Duodenal mucosa (tissue), 2 donors: ENCODE measurements at regions not wholly inside any gene's neighbourhood (a gene's known extent, or its start where the extent isn't known, plus 50 kb on each side); places are given as distances from the start of the nearest gene placed in this dataset.

Experiments
- H3K27ac ChIP-seq: one replicate; pipeline ENCODE4 v1.7.0; 2013; ENCODE audit warnings: low read depth, low read length
- H3K27me3 ChIP-seq, 2 donors: one replicate each; pipeline ENCODE4 v1.7.0; 2013; ENCODE audit warnings: low read length in 2 of 2, control low read depth in 1 of 2; ENCODE audit not compliant: insufficient read depth in 2 of 2, control insufficient read depth in 1 of 2
- H3K36me3 ChIP-seq, 2 donors: one replicate each; pipeline ENCODE4 v1.7.0; 2013; ENCODE audit warnings: low read length in 2 of 2, control low read depth in 1 of 2; ENCODE audit not compliant: insufficient read depth in 2 of 2, control insufficient read depth in 1 of 2
- H3K4me1 ChIP-seq, 2 donors: one replicate each; pipeline ENCODE4 v1.7.0; 2013; ENCODE audit warnings: low read length in 2 of 2, control low read depth in 1 of 2; ENCODE audit not compliant: insufficient read depth in 2 of 2, control insufficient read depth in 1 of 2
- H3K4me3 ChIP-seq, 2 donors: one replicate each; pipeline ENCODE4 v1.7.0; 2013; ENCODE audit warnings: low read length in 2 of 2, low read depth in 1 of 2
- H3K9ac ChIP-seq, 2 donors: one replicate each; pipeline ENCODE4 v1.7.0; 2013; ENCODE audit warnings: low read length in 2 of 2, low read depth in 1 of 2
- H3K9me3 ChIP-seq, 2 donors: one replicate each; pipeline ENCODE4 v1.7.0; 2013; ENCODE audit warnings: low read length in 2 of 2, control low read depth in 1 of 2; ENCODE audit not compliant: control insufficient read depth in 1 of 2

DNA sequence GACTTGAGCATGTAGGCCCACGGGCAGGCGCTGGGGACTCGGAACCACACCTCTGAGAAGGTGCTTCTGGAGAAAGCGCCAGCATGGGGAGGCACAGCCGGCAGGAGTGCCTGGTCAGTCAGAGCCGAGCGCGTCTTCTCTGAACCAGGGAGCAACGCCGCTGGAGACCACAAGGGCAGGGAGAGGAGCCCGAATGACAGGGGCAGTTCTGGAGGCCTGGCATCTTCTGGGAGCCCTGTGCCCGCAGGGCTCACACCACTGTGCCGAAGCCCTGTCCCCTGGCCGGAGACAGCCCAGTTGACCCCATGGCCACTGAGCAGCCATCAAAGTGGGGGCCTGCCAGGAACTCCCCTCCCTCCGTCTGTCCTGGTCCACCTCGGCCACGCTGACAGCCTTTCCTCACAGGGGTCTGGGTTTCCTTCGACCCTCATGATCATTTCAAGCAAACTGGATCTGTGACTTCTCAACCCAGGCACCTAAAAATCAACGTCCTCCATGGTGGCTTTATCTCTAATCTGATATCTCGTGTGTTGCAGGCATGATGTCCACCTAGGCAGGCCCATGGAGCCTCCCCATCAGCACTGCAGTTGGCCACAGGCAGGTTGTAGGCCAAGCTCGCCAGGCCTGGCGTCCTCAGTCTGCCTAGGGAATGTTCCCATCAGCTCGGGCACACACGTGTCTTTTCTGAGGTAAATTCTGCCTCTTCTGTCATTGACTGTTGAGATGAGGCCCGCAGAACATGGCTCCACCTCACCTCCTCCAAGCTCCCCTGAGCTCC, 299.3 kb upstream of the RTL1 start:
- no peak overlapping the region for H3K27ac ChIP-seq
- H3K9me3 ChIP-seq: peaks cover 2 to 6% of the 10 kb centered on the region in 2 donors
- H3K27me3 ChIP-seq: no peaks in the 10 kb centered on the region
- no peak overlapping the region for H3K4me3 ChIP-seq
- H3K9ac ChIP-seq: no peak overlapping the region
- H3K4me1 ChIP-seq: no peaks in the 10 kb centered on the region
- H3K36me3 ChIP-seq: no peaks in the 10 kb centered on the region

DNA sequence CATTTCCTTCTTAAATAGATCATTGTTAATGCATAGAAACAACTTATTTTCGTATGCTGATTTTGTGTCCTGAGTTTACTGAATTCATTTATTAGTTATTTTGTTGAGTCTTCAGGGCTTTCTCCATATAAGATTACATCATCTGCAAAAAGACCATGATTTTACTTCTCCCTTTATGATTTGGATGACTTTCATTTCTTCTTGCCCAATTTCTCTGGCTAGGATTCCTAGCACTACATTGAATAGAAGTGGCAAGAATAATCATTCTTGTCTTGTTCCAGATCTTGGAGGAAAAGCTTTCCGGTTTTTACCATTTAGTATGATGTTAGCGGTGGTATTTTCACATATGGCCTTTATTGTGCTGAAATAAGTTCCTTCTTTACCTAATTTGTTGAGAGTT, 303.0 kb upstream of the RTL1 start:
- H3K36me3 ChIP-seq: no peaks in the 10 kb centered on the region
- peaks cover 14 to 22% of the 10 kb centered on the region in 2 donors for H3K9me3 ChIP-seq
- no peak overlapping the region for H3K4me3 ChIP-seq
- H3K27me3 ChIP-seq: no peaks in the 10 kb centered on the region
- H3K9ac ChIP-seq: no peak overlapping the region
- H3K27ac ChIP-seq: no peak overlapping the region
- H3K4me1 ChIP-seq: no peaks in the 10 kb centered on the region

DNA sequence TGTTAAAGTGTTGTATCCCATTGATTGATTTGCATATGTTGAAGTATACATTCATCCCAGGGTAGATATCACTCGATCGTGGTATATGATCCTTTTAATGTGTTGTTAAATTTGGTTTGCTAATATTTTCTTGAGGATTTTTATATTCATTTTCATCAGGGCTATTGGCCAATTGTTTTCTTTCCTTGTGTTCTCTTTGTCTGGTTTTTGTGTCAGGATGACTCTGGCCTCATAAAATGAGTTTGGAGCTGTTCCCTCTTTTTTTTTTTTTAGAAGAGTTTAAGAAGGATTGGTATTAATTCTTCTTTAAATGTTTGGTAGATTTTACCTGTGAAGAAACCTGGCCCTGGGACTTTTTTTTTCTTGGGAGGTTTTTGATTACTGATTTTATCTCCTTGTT, 303.5 kb upstream of the RTL1 start:
- no peak overlapping the region for H3K27ac ChIP-seq
- no peak overlapping the region for H3K9ac ChIP-seq
- H3K4me3 ChIP-seq: no peak overlapping the region
- H3K36me3 ChIP-seq: no peaks in the 10 kb centered on the region
- no peaks in the 10 kb centered on the region for H3K4me1 ChIP-seq
- H3K9me3 ChIP-seq: peaks cover 14 to 23% of the 10 kb centered on the region in 2 donors
- no peaks in the 10 kb centered on the region for H3K27me3 ChIP-seq

DNA sequence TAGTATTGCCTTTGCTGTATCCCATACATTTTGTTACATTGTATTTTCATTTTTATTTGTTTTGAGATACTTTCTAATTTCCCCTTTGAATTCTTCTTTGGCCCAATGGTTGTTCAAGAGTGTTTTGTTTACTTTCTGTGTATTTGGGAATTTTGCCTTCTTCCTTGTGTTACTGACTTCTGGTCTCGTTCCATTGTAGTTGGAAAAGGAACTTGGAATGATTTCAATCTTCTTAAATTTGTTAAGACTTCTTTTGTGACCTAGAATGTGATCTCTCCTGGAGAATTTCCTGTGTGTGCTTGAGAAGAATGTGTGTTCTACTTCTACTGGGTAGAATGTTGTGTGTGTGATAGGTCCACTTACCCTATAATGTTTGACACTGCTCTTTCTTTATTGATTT, 304.4 kb upstream of the RTL1 start:
- Histone ChIP-seq H3K4me3 (no peak overlapping the region), H3K9ac (no peak overlapping the region)

DNA sequence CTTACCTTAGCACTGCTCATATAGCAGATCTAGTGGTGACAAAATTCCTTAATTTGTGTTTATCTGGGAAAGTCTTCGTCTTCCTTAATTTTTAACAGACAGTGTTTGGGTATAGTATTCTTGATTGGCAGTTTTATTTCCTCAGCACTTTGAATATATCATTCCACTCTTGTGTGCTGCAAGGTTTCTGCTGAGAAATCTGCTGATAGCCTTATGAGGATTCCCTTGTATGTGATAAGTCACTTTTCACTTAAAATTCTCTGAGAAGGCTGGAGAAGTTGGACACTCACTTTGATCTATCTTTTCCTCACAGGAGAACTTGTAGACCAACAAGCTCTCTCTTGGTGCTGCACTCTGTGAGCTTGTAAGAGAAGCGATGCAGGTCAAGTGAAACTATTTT, 306.1 kb upstream of the RTL1 start:
- H3K27me3 ChIP-seq: no peaks in the 10 kb centered on the region
- H3K9ac ChIP-seq: no peak overlapping the region
- H3K27ac ChIP-seq: no peak overlapping the region
- no peaks in the 10 kb centered on the region for H3K4me1 ChIP-seq
- peaks cover 12 to 26% of the 10 kb centered on the region in 2 donors for H3K9me3 ChIP-seq
- H3K36me3 ChIP-seq: no peaks in the 10 kb centered on the region
- no peak overlapping the region for H3K4me3 ChIP-seq

More for the DNA sequence above, 304.4 kb upstream of the RTL1 start:
- Histone ChIP-seq H3K27ac (no peak overlapping the region), H3K4me1 (no peaks in the 10 kb centered on the region), H3K27me3 (no peaks in the 10 kb centered on the region), H3K9me3 (peaks cover 14 to 26% of the 10 kb centered on the region in 2 donors), H3K36me3 (no peaks in the 10 kb centered on the region)

DNA sequence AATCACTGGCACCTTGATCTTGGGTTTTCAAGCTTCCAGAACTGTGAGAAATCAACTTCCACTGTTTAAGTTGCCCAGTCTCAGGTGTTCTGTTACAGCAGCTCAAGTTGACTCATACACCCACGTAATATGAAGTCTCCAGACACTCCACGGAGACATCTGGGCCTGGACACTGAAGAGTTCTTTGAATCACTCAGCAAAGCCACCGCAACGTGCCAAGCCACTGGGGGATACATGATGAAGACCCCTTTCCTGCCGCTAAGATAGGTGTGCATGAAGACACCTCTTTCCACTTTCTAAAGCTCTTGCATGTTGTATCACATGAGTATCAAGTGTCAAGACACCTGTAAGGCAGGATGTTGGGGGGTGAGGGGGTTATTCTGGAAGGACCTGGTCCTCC, 311.7 kb upstream of the RTL1 start:
- no peak overlapping the region for H3K4me3 ChIP-seq
- H3K9ac ChIP-seq: no peak overlapping the region
- peaks cover 4 to 9% of the 10 kb centered on the region in 2 donors for H3K9me3 ChIP-seq
- no peaks in the 10 kb centered on the region for H3K36me3 ChIP-seq
- H3K4me1 ChIP-seq: no peaks in the 10 kb centered on the region
- no peak overlapping the region for H3K27ac ChIP-seq
- no peaks in the 10 kb centered on the region for H3K27me3 ChIP-seq

DNA sequence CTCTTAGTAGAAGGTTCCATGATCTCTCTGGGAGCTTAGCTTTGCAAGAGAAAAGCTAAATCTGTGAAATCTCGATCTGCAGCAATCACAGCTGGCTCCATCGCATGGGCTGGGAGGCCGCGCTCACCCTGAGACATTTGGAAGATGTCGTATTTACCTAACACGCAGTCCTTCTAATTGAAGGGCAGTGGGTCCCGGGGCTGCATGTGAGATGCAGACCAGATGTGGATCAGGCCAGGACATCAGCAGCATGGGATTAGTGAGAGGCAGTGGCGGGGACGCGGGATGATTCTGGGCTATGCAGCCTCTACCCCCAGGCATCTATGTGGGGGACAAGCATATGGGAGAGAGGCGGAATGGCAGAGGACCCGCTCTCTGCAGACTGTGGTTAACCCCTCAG, 312.4 kb upstream of the RTL1 start:
- H3K27me3 ChIP-seq: no peaks in the 10 kb centered on the region
- H3K4me1 ChIP-seq: no peaks in the 10 kb centered on the region
- no peak overlapping the region for H3K4me3 ChIP-seq
- H3K9me3 ChIP-seq: peaks cover 4% of the 10 kb centered on the region in 2 donors
- H3K36me3 ChIP-seq: no peaks in the 10 kb centered on the region
- H3K9ac ChIP-seq: no peak overlapping the region
- H3K27ac ChIP-seq: no peak overlapping the region

DNA sequence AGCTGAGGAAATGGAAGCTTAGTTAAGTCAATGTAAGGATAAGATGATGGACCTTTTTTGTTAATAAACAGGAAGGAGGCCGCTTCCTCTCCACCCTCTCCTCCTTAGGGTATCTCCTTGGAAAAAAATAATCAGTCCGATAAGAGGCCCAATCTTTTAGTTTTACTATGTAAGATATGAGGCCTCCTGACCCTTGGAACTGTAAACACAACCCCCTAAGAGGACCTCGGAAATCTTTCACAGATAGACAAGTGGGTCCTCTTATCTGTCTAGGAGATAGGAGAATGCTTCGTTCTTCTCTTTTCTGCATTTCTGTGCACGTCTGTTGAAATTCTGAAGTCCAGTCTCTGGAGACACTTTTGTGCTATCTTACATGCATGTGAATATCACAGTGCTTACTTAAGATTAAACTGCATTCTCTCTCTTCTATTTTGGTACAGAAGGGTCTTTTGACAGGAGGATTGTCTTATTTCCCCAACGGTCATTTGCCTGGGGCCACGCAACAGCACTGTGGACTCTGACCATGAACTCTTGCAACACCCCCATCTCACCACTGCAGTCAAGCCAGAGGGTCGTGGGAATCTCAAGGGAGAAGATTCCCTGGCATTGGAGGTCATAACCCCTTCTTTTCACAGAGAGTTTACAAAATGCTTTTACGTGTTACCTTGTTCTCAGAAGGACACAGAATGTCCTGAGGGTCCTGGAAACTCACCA, 313.0 kb upstream of the RTL1 start:
- Histone ChIP-seq H3K27me3 (no peaks in the 10 kb centered on the region), H3K4me3 (no peak overlapping the region), H3K4me1 (no peaks in the 10 kb centered on the region), H3K36me3 (no peaks in the 10 kb centered on the region), H3K9ac (no peak overlapping the region), H3K27ac (no peak overlapping the region), H3K9me3 (peaks cover 4% of the 10 kb centered on the region in 2 donors)

DNA sequence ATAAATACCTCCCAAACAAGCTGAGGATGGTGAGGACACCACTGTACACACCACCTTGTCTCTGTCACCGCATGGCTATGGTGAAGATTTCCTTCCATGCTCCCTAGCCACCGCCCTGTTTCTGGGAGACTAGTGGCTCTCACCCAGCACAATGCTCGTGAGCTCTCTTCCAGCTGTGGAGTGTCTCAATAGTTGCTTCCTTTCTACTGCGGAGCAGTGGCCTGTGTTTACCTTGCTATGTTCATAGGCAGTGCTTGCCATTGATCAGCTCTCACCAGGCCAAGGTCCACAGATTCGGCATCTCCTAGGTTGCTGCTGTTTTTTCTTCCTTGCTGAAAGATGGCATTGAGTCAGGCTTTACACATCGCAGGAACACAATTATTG, 313.6 kb upstream of the RTL1 start:
- H3K27me3 ChIP-seq: no peaks in the 10 kb centered on the region
- H3K9ac ChIP-seq: no peak overlapping the region
- H3K4me1 ChIP-seq: no peaks in the 10 kb centered on the region
- H3K36me3 ChIP-seq: no peaks in the 10 kb centered on the region
- H3K27ac ChIP-seq: no peak overlapping the region
- peaks cover 2 to 4% of the 10 kb centered on the region in 2 donors for H3K9me3 ChIP-seq
- H3K4me3 ChIP-seq: no peak overlapping the region

DNA sequence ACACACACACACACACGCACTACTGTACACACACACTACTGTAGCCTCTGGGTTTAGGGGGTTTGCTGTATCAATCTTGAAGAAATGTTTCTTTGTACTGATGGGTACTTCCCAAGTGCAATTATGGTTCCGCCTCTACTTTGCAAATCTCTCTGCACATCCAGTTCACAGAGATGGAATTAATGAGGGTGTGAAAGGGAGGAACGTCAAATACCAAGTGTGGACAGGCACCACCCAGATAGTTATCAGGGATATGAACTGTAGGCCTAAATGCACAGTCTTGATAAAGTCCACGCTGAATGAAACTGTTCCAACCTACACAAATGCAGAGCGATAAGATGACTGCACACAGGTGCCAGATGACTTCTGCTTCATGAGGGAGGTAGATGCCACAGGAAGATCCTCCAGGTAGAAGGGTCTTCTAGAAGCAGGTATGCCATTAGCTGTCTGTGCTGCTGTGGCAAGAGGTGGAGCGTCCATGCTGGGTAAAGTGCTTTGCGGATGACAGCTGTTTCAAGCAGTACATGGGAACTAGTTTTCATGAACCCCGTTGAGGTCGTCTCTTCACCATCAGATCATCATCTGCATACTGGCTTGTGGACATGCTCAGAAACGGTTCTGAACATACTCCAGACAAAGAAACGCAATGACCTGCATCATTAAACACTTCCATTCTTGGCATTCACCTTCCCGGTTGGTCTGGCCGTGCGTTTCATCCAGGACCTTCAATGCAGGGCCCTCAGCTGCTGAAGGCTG, 314.3 kb upstream of the RTL1 start:
- Histone ChIP-seq H3K4me3 (no peak overlapping the region), H3K9ac (no peak overlapping the region), H3K4me1 (no peaks in the 10 kb centered on the region), H3K27me3 (no peaks in the 10 kb centered on the region), H3K27ac (no peak overlapping the region), H3K36me3 (no peaks in the 10 kb centered on the region), H3K9me3 (peaks cover 0 to 4% of the 10 kb centered on the region in 2 donors)
